WTC11 (cell line): ENCODE measurements at regions not wholly inside any gene's neighbourhood (a gene's known extent, or its start where the extent isn't known, plus 50 kb on each side); places are given as distances from the start of the nearest gene placed in this dataset.

ENCODE experiments used
- AR ChIP-seq: fragments of 250-450 bp; sonication (Bioruptor Pico); IDR thresholded peaks from 2 replicates; pipeline ENCODE4 v1.9.0; 2021; ENCODE audit warnings: mild to moderate bottlenecking
- CTCF ChIP-seq: fragments of 200-600 bp; IDR thresholded peaks from 2 replicates; pipeline ENCODE4 v1.8.0; 2022; ENCODE audit warnings: antibody characterized with exemption
- E2F1 ChIP-seq: sonication (generic); formaldehyde crosslinking; IDR thresholded peaks from 2 replicates; pipeline ENCODE4 v1.8.0; 2022; ENCODE audit warnings: mild to moderate bottlenecking, missing genetic modification reagents
- ERG ChIP-seq: fragments of 250-450 bp; sonication (Bioruptor Pico); IDR thresholded peaks from 2 replicates; pipeline ENCODE4 v1.8.0; 2021; ENCODE audit warnings: mild to moderate bottlenecking
- ESRRA ChIP-seq: sonication (generic); formaldehyde crosslinking; IDR thresholded peaks from 2 replicates; pipeline ENCODE4 v1.8.1; 2022; ENCODE audit warnings: mild to moderate bottlenecking, missing genetic modification reagents, borderline replicate concordance
- HMGA2 ChIP-seq: fragments of 250-450 bp; sonication (Bioruptor Pico); IDR thresholded peaks from 2 replicates; pipeline ENCODE4 v1.4.0; 2021; ENCODE audit warnings: mild to moderate bottlenecking, moderate library complexity
- NFE2L1 ChIP-seq: sonication (generic); formaldehyde crosslinking; IDR thresholded peaks from 2 replicates; pipeline ENCODE4 v1.8.1; 2023; ENCODE audit warnings: missing genetic modification reagents
- NR3C1 ChIP-seq: sonication (generic); formaldehyde crosslinking; conservative IDR thresholded peaks from 2 replicates; pipeline ENCODE4 v1.8.1; 2023; ENCODE audit warnings: low read depth, mild to moderate bottlenecking, missing genetic modification reagents
- STAT6 ChIP-seq: sonication (generic); formaldehyde crosslinking; conservative IDR thresholded peaks from 2 replicates; pipeline ENCODE4 v1.8.1; 2023; ENCODE audit warnings: mild to moderate bottlenecking, low read depth, missing genetic modification reagents, moderate library complexity
- TCF7 ChIP-seq: sonication (generic); formaldehyde crosslinking; IDR thresholded peaks from 2 replicates; pipeline ENCODE4 v1.8.0; 2022; ENCODE audit warnings: mild to moderate bottlenecking, low read depth, missing genetic modification reagents, moderate library complexity
- TP53 ChIP-seq: sonication (generic); formaldehyde crosslinking; IDR thresholded peaks from 2 replicates; pipeline ENCODE4 v1.8.1; 2023; ENCODE audit warnings: mild to moderate bottlenecking, missing genetic modification reagents
- USF2 ChIP-seq: sonication (generic); formaldehyde crosslinking; IDR thresholded peaks from 2 replicates; pipeline ENCODE4 v1.8.1; 2023; ENCODE audit warnings: mild to moderate bottlenecking, missing genetic modification reagents, moderate library complexity
- ZBTB21 ChIP-seq: sonication (generic); formaldehyde crosslinking; IDR thresholded peaks from 2 replicates; pipeline ENCODE4 v1.8.1; 2023; ENCODE audit warnings: mild to moderate bottlenecking, missing genetic modification reagents, borderline replicate concordance

- TF ChIP-seq ESRRA (CRISPR knock-in tag) (no peak), CTCF (no peak), NFE2L1 (CRISPR knock-in tag) (no peak), E2F1 (CRISPR knock-in tag) (no peak), TCF7 (CRISPR knock-in tag) (no peak), TP53 (CRISPR knock-in tag) (no peak), AR (CRISPR knock-in tag) (no peak), USF2 (CRISPR knock-in tag) (no peak), ERG (CRISPR knock-in tag) (no peak), HMGA2 (no peak), ZBTB21 (no peak), NR3C1 (CRISPR knock-in tag) (no peak), STAT6 (CRISPR knock-in tag) (no peak)
These were observed 411.2 kb downstream of the MATN1 start for GRCh38 chr1:30312226-30312625.
